Left hindlimb (tissue), 1 donor: ENCODE measurements at regions not wholly inside any gene's neighbourhood (a gene's known extent, or its start where the extent isn't known, plus 50 kb on each side); places are given as distances from the start of the nearest gene placed in this dataset.

Source experiments
- DNase-seq: peaks from one replicate; pipeline ENCODE4 v3.0.0-alpha.2; 2018

- DNase-seq, result no peak
Measured at GRCh38 chr20:40120827-40121226, 568.2 kb downstream of the MAFB start.

- no peak for DNase-seq
Measured at GRCh38 chr20:40111282-40111681, 577.8 kb downstream of the MAFB start.

- DNase-seq, result no peak
Measured at GRCh38 chr20:40110311-40110831, 578.7 kb downstream of the MAFB start.

GRCh38 chr20:40109136-40109535, 579.9 kb downstream of the MAFB start:
- no peak for DNase-seq

- DNase-seq, result no peak
Measured at GRCh38 chr20:40108321-40108720, 580.7 kb downstream of the MAFB start.

GRCh38 chr20:40104959-40105358, 584.1 kb downstream of the MAFB start:
- no peak for DNase-seq

GRCh38 chr20:40103420-40103819, 585.6 kb downstream of the MAFB start:
- DNase-seq, result peak; percentile 31

GRCh38 chr20:40101560-40101959, 587.5 kb downstream of the MAFB start:
- DNase-seq, result no peak

GRCh38 chr20:40100261-40100660, 588.8 kb downstream of the MAFB start:
- DNase-seq, result peak; percentile 56

GRCh38 chr20:40090236-40090635, 598.8 kb downstream of the MAFB start:
- DNase-seq, result no peak

GRCh38 chr20:40087496-40087895, 601.5 kb downstream of the MAFB start:
- no peak for DNase-seq

GRCh38 chr20:40085513-40085912, 603.5 kb downstream of the MAFB start:
- DNase-seq, result no peak

- DNase-seq, result no peak
Measured at GRCh38 chr20:40082436-40082835, 606.6 kb downstream of the MAFB start.

- no peak for DNase-seq
Measured at GRCh38 chr20:40081653-40082052, 607.4 kb downstream of the MAFB start.

- DNase-seq, result no peak
Measured at GRCh38 chr20:40080041-40080652, 608.9 kb downstream of the MAFB start.

GRCh38 chr20:40073535-40074111, 615.4 kb downstream of the MAFB start:
- DNase-seq, result peak; percentile 53

- DNase-seq, result no peak
Measured at GRCh38 chr20:40072907-40073306, 616.1 kb downstream of the MAFB start.

- DNase-seq, result no peak
Measured at GRCh38 chr20:40056171-40056570, 632.9 kb downstream of the MAFB start.

- DNase-seq, result no peak
Measured at GRCh38 chr20:40055711-40056110, 633.3 kb downstream of the MAFB start.

GRCh38 chr20:40054311-40054710, 634.7 kb downstream of the MAFB start:
- DNase-seq, result no peak

GRCh38 chr20:40050596-40050995, 638.4 kb downstream of the MAFB start:
- DNase-seq, result no peak

GRCh38 chr20:40049854-40050253, 639.2 kb downstream of the MAFB start:
- DNase-seq, result no peak

- DNase-seq, result no peak
Measured at GRCh38 chr20:40046703-40047102, 642.3 kb downstream of the MAFB start.

- no peak for DNase-seq
Measured at GRCh38 chr20:40037511-40037910, 651.5 kb downstream of the MAFB start.

GRCh38 chr20:40029589-40029988, 659.4 kb downstream of the MAFB start:
- DNase-seq, result no peak
